OCI-M2 (cell line): ENCODE measurements at regions not wholly inside any gene's neighbourhood (a gene's known extent, or its start where the extent isn't known, plus 50 kb on each side); places are given as distances from the start of the nearest gene placed in this dataset.

Source experiments
- DNase-seq: peaks from one replicate; lab custom pipeline; 2025; ENCODE audit not compliant: unreplicated experiment; lab: John Stamatoyannopoulos, UW

GRCh38 chr13:50299546-50300249 lies 284.5 kb downstream of the KCNRG start:
- no peak for DNase-seq

- DNase-seq = no peak
Measured at GRCh38 chr13:50303963-50304721, 288.9 kb downstream of the KCNRG start.

- DNase-seq = no peak
Measured at GRCh38 chr13:50306156-50306555, 290.9 kb downstream of the KCNRG start.

- DNase-seq = no peak
Measured at GRCh38 chr13:50309318-50309717, 294.1 kb downstream of the KCNRG start.

GRCh38 chr13:50309882-50310594 lies 294.8 kb downstream of the KCNRG start:
- DNase-seq = no peak

GRCh38 chr13:50310734-50311133 lies 295.5 kb downstream of the KCNRG start:
- DNase-seq = no peak

GRCh38 chr13:50318887-50319286 lies 303.6 kb downstream of the KCNRG start:
- DNase-seq = no peak

GRCh38 chr13:50319635-50320255 lies 304.5 kb downstream of the KCNRG start:
- DNase-seq = no peak

- no peak for DNase-seq
Measured at GRCh38 chr13:50320271-50320862, 305.1 kb downstream of the KCNRG start.

GRCh38 chr13:50322006-50322405 lies 306.8 kb downstream of the KCNRG start:
- no peak for DNase-seq

- no peak for DNase-seq
Measured at GRCh38 chr13:50323440-50324065, 308.3 kb downstream of the KCNRG start.

- no peak for DNase-seq
Measured at GRCh38 chr13:50326271-50326670, 311.0 kb downstream of the KCNRG start.

GRCh38 chr13:50326811-50327210 lies 311.6 kb downstream of the KCNRG start:
- no peak for DNase-seq

GRCh38 chr13:50334115-50334778 lies 319.0 kb downstream of the KCNRG start:
- DNase-seq = peak; percentile 5

GRCh38 chr13:50334944-50335343 lies 319.7 kb downstream of the KCNRG start:
- DNase-seq = peak; percentile 34

GRCh38 chr13:50339271-50339670 lies 324.0 kb downstream of the KCNRG start:
- no peak for DNase-seq

- DNase-seq = no peak
Measured at GRCh38 chr13:50340146-50340545, 324.9 kb downstream of the KCNRG start.

GRCh38 chr13:50340551-50341287 lies 325.5 kb downstream of the KCNRG start:
- DNase-seq = no peak

- no peak for DNase-seq
Measured at GRCh38 chr13:50341526-50341925, 326.3 kb downstream of the KCNRG start.
